T-helper 1 cell treated with Interleukin-12 subunit alpha and Interleukin-12 subunit beta and Interleukin-4 antibody, amounts not matched to agents 30 μg/mL and 1 μg/mL, for 36 hours (primary cell): ENCODE measurements at regions not wholly inside any gene's neighbourhood (a gene's known extent, or its start where the extent isn't known, plus 50 kb on each side); places are given as distances from the start of the nearest gene placed in this dataset.

Source experiments
- H3K27ac Mint-ChIP-seq: one replicate; pipeline ENCODE4 v1.8.0; 2021; ENCODE audit warnings: mild to moderate bottlenecking, mixed read lengths
- H3K27me3 Mint-ChIP-seq: one replicate; pipeline ENCODE4 v1.8.0; 2021; ENCODE audit warnings: low read depth, mixed read lengths
- H3K36me3 Mint-ChIP-seq: one replicate; pipeline ENCODE4 v1.8.0; 2021; ENCODE audit warnings: low read depth, mixed read lengths
- H3K4me1 Mint-ChIP-seq: one replicate; pipeline ENCODE4 v1.8.0; 2021; ENCODE audit warnings: low read depth, mixed read lengths
- H3K4me3 Mint-ChIP-seq: one replicate; pipeline ENCODE4 v1.8.0; 2021; ENCODE audit warnings: mild to moderate bottlenecking, moderate library complexity, mixed read lengths
- H3K9me3 Mint-ChIP-seq: one replicate; pipeline ENCODE4 v1.8.0; 2021; ENCODE audit warnings: mixed read lengths

GRCh38 chr15:81075272-81075671 is 58.8 kb upstream of the CFAP161 start:
- peaks cover 12% of the 10 kb centered on the region for H3K4me1 Mint-ChIP-seq
- peaks cover 6% of the 10 kb centered on the region for H3K27me3 Mint-ChIP-seq
- no peak overlapping the region for H3K27ac Mint-ChIP-seq
- peaks cover 2% of the 10 kb centered on the region for H3K36me3 Mint-ChIP-seq
- peaks cover 9% of the 10 kb centered on the region for H3K9me3 Mint-ChIP-seq
- no peak overlapping the region for H3K4me3 Mint-ChIP-seq

- H3K9me3 Mint-ChIP-seq = no peaks in the 10 kb centered on the region
- no peak overlapping the region for H3K4me3 Mint-ChIP-seq
- H3K27me3 Mint-ChIP-seq = peaks cover 7% of the 10 kb centered on the region
- H3K36me3 Mint-ChIP-seq = no peaks in the 10 kb centered on the region
- H3K27ac Mint-ChIP-seq = no peak overlapping the region
- H3K4me1 Mint-ChIP-seq = peaks cover 4% of the 10 kb centered on the region
Observed at GRCh38 chr15:81080996-81081395, 53.1 kb upstream of the CFAP161 start.

GRCh38 chr15:81083201-81083600 is 50.9 kb upstream of the CFAP161 start:
- H3K27me3 Mint-ChIP-seq = peaks cover 7% of the 10 kb centered on the region
- H3K4me1 Mint-ChIP-seq = peaks cover 4% of the 10 kb centered on the region
- H3K4me3 Mint-ChIP-seq = no peak overlapping the region
- H3K36me3 Mint-ChIP-seq = no peaks in the 10 kb centered on the region
- no peak overlapping the region for H3K27ac Mint-ChIP-seq
- H3K9me3 Mint-ChIP-seq = no peaks in the 10 kb centered on the region
